ENCODE measurements at regions not wholly inside any gene's neighbourhood (a gene's known extent, or its start where the extent isn't known, plus 50 kb on each side); places are given as distances from the start of the nearest gene placed in this dataset.
"Not testable (repeated sequence)": the region's sequence is repeated elsewhere in the genome, so short reads cannot be mapped to it uniquely, and the experiment has no call there.

DNA sequence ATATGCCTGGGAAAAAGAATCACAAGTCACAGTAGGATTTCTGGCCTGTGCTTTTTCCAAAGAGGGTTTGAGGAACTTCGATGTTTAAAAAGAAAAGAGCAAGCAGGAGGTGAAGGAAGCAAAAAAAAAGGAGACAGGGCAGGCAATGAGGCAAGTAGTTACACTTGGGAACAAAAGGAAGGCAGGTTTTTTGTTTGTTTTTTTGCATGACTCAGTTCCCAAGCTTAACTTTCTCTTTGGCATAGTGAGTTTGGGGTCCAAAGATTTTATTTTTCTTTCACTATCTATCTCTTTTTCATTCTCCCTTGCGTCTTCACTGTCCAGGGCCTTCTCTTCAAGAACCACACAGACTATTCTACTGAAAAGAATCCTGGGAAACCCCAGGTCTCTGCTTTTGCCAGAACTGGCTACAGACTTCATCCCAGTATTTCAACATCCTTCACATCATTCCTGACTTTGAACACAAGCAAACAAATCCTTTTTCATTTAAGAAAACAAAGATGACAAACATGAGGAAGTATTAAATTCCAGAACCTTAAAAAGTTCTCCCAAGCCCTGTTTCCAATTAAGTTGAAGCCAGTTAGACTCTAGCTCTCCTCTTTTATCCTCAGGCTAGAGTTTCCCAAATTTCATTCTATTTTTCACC, 210.7 kb upstream of the RND3 start:
- DNase-seq, result no peak

DNA sequence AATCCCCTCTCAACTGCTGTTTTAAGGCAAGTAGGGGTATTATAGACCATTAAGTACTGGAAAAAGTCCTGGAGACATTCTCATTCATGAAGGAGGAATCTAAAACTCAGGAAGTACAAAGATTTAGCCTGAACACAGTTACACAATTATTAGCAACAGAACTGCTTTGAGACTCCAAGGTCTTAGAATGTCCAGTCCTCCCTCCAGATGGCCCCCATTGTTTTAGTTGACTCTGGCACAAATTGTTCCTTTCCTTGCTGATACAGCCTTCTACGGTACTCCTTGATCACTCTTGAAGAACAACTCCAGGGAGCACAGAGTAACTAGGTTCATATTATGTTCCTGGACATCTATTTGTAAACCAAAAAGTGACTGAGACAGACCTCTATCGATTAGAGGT, 210.1 kb upstream of the RND3 start:
- no peak for DNase-seq

DNA sequence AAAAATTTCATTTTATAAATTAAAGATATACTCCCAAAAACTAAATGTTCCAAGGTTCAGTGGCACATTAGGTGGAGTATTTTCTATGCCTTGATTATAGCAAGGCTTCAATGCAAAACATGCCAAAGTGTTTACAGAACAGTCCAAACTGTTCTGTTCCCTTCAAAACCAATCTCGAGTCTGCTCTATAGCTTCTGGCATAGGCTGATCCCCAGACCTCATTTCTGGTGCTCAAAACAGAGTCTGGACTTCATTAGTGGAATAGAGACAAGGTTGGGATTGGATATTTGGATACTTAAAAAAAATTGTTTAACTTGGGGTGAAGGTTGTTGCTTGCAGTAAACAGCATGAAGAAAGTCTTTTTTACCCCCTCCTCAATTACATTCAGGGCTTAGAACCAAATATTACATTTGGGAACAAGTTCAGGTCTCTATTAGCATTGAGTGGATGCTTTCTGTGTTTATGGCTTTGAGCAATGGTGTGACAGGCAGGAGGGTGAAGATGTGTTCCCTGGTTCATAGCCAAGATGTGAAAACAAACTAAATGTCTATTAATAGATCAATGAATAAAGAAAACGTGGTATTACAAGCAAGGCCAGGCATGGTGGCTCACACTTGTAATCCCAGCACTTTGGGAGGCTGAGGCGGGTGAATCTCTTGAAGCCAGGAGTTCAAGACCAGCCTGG, 208.1 kb upstream of the RND3 start:
- DNase-seq, result no peak

GRCh38 chr2:150693556-150693955, 206.1 kb upstream of the RND3 start:
- no peak for DNase-seq

- DNase-seq, result no peak
Observed at GRCh38 chr2:150690870-150691269, 203.4 kb upstream of the RND3 start.

DNA sequence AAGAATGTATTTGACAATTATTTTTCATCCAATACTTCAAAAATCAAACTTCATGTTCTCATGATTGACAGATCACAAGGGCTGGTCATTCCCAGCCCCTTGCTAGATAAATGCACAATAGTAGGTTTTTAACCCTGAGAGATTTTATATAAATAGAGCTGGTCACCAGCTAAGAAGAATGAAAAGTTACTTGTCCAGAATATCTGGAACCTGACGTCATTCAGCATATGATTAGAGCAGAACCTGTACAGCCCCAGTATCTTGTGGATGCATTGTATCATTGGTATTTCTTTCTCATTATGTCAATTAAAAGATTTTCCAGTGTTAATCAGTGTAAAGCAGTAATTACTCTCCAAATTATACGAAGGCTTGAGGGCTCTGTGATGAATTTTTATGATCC, 202.8 kb upstream of the RND3 start:
- DNase-seq, result no peak

GRCh38 chr2:150689590-150689989, 202.1 kb upstream of the RND3 start:
- DNase-seq, result no peak

DNA sequence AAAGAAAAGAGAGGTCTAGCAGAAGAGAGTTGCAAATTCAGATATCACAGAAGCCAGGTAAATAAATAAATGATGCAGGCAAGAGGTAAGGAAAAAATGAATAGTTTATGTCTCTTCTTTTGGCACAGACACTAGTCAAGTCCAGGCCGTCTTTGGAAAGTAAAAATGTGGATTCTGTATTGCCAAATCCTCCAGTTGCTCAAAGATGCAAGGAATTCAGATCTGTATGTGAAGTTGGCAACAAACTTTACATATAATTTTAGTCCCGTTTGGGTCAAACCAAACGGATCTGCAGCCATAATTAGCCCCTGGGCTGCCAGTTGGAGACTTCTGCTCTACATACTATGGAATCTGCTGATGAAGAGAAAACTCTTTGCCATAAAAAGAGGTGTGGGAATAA, 200.5 kb upstream of the RND3 start:
- no peak for DNase-seq

DNA sequence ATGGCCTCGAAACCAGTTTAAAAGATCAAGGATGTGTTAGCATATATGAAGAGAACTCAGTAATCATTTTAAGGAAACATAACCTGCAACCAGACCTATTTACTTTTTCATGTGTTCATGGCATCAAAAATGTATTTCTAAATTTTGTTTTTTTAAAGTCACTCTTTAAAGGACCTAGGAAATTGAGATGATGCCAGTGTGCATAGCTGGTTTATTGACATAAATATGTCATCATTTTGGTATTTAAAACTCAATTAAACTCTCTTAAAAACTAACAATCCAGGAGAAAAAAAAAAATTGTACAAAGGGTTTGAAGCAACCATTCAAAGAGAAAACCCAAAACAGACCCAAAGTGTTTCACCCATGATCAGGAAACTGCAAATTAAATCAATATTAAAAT, 198.9 kb upstream of the RND3 start:
- no peak for DNase-seq

DNA sequence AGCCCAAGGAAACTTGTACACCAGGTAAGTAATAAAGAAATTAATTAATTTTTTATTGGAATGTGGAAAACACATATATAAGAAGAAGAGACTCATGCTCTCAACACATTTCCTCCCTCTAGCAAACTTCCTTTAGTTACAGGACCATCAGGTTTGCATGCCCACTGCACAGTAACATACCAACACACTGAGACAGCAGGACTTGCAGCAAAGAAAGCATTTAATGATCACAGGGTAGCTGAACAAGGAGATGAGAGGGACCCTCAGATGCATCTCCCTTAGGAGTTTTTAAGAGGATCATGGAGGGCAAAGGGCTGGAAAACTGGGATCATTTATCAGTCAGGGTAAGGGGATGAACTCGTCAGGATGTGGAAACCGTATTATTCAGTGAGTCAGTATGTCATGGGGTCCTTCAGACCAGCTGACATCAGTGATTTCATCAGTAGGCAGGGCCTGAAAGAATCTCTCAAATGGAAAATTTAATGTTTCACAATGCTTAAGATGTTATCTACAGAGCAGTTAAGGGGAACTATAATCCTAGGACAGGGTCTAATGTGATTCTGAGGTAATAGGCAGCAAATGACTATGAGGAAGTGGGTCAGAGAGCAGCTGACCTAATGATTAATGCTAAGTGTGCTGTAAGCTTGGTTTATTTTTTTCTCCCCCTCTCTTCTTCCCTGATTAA, 193.8 kb upstream of the RND3 start:
- DNase-seq, result no peak

GRCh38 chr2:150679456-150680120, 192.1 kb upstream of the RND3 start:
- no peak for DNase-seq

- no peak for DNase-seq
Observed at GRCh38 chr2:150677551-150677950, 190.1 kb upstream of the RND3 start.

DNA sequence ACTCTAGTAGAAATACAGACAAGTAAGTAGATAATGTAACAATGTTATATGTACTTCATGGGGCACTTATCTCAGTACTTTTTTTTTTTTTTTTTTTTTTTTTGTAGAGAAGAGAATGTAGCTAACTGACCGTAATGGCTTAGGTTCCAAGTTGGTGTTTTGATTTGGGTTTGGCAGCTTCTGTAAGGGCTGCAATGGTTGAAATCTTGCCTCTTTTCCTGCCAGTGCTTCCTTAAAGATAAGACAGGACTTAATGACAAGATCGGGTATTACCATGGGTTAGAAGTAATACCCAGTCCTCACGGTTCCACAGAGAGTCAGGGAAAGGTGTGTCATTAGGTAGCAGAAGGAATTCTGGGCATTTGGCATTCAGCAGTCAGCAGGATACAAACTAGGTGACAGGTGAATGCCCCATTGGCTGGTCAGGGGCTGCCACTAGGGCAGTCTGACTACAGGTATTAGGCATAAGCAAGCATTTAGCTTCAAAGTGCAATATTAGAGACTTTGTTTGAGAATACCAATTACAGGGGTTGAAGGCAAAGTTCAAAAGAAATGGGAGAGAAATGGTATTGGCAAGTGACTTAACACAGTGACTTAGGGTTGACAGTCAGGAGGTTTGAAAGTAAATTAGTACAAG, 189.4 kb upstream of the RND3 start:
- DNase-seq, result no peak

GRCh38 chr2:150675807-150676206, 188.3 kb upstream of the RND3 start:
- no peak for DNase-seq

- DNase-seq, result no peak
Observed at GRCh38 chr2:150674283-150674682, 186.8 kb upstream of the RND3 start.

DNA sequence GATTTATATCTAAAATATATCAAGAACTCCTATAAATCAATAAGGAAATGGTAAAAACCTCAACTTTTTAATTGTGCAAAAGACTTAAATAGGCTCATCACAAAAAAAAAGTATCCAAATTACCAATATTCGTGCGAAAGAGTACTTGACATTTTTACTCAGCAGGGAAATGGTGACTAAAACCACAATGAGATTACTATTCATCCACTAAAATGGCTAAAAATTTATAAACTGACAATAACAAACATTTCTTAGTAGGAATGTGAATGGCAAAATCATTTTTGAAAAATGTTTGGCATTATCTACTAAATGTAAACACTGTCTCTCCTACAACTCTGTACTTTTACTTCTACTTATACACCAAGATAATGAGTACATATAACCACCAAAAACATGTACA, 184.8 kb upstream of the RND3 start:
- no peak for DNase-seq

DNA sequence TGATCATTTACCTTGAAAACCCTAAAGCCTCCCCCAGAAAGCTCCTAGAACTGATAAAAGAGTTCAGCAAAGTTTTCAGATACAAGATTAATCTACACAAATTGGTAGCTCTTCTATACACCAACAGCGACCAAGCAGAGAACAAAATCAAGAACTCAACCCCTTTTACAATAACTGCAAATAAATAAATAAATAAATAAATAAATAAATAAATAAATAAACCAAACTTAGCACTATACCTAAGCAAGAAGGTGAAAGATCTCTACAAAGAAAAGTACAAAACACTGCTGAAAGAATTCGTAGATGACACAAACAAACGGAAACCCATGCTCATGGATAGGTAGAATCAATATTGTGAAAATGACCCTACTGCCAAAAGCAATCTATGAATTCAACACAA, 182.0 kb upstream of the RND3 start:
- DNase-seq, result no peak

DNA sequence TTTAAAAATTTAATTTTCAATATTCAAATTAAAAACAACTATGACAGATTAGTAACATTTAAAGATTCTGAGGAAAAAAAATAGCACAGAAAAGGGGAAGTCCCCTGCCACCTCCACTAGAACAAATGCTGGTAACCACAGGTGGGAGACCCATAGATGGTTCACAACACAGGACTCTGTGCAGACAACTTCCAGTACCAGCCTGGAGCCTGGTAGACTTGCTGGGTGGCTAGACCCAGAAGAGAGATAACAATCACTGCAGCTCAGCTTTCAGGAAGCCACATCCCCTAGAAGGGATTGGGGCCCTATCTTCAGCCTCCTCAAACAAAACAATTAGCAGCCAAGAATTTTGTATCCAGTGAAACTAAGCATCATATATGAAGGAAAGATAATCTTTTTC, 179.6 kb upstream of the RND3 start:
- not testable (repeated sequence) for DNase-seq

GRCh38 chr2:150663143-150663542, 175.7 kb upstream of the RND3 start:
- DNase-seq, result no peak

GRCh38 chr2:150656002-150656401, 168.5 kb upstream of the RND3 start:
- DNase-seq, result no peak

- DNase-seq, result no peak
Observed at GRCh38 chr2:150653351-150653750, 165.9 kb upstream of the RND3 start.

- no peak for DNase-seq
Observed at GRCh38 chr2:150647943-150648342, 160.5 kb upstream of the RND3 start.

DNA sequence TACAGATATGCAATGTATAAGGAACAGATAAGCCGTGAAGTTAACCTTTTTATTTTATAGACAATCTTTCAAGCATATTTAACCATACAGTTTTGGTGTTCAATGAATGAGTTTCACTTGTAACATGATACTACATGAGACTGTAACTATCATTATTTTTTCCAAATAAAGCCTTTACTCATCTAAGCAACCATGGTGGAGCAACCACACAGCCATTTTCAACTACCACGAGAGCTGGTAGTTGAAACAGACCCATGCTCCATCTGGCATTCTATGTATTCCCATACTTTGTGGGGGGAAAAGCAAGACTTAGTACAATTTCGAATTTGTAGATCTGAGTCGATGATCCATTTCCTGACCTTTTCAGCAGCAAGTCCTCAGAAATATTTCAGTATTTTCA, 159.3 kb upstream of the RND3 start:
- no peak for DNase-seq
